Liver (tissue), 7 donors: ENCODE measurements at regions not wholly inside any gene's neighbourhood (a gene's known extent, or its start where the extent isn't known, plus 50 kb on each side); places are given as distances from the start of the nearest gene placed in this dataset.

Experiments used
- DNase-seq: peaks from one replicate; pipeline ENCODE4 v3.0.0-alpha.2; 2017; ENCODE audit warnings: low spot score
- H3K27ac ChIP-seq, 2 donors: one replicate each; pipeline ENCODE4 v1.7.0; 2013; ENCODE audit warnings: inconsistent platforms in 2 of 2, low read length in 2 of 2, control low read depth in 1 of 2, low read depth in 1 of 2, mild to moderate bottlenecking in 1 of 2
- H3K27me3 ChIP-seq, 4 donors: one replicate each; pipeline versions ENCODE4 v1.6.1 to v1.7.0; 2013; ENCODE audit warnings: low read length in 3 of 4, inconsistent platforms in 1 of 4, mild to moderate bottlenecking in 1 of 4, moderate library complexity in 1 of 4; ENCODE audit not compliant: control insufficient read depth in 4 of 4, insufficient read depth in 4 of 4
- H3K36me3 ChIP-seq, 4 donors: one replicate each; pipeline versions ENCODE4 v1.6.1 to v1.7.0; 2013; ENCODE audit warnings: low read length in 3 of 4, mild to moderate bottlenecking in 3 of 4, low read depth in 1 of 4, moderate library complexity in 1 of 4; ENCODE audit not compliant: control insufficient read depth in 4 of 4, insufficient read depth in 3 of 4
- H3K4me1 ChIP-seq, 4 donors: one replicate each; pipeline versions ENCODE4 v1.6.1 to v1.7.0; 2013; ENCODE audit warnings: low read length in 3 of 4, mild to moderate bottlenecking in 3 of 4, moderate library complexity in 1 of 4; ENCODE audit not compliant: control insufficient read depth in 4 of 4, insufficient read depth in 4 of 4
- H3K4me3 ChIP-seq, 3 donors: one replicate each; pipeline versions ENCODE4 v1.6.1 to v1.7.0; 2013; ENCODE audit warnings: low read length in 3 of 3, control low read depth in 1 of 3, low read depth in 1 of 3, mild to moderate bottlenecking in 1 of 3
- H3K9ac ChIP-seq, 2 donors: one replicate each; pipeline ENCODE4 v1.7.0; 2013; ENCODE audit warnings: low read length in 2 of 2, mild to moderate bottlenecking in 2 of 2, moderate library complexity in 2 of 2, control low read depth in 1 of 2, low read depth in 1 of 2
- H3K9me3 ChIP-seq, 4 donors: one replicate each; pipeline versions ENCODE4 v1.6.1 to v1.7.0; 2013; ENCODE audit warnings: low read length in 3 of 4; ENCODE audit not compliant: control insufficient read depth in 4 of 4
- EGR1 ChIP-seq, 2 donors: IDR thresholded peaks; 2 replicates each; pipeline ENCODE4 v1.6.1; 2016 to 2018; ENCODE audit warnings: antibody characterized with exemption in 2 of 2, low read depth in 2 of 2
- FOXA1 ChIP-seq: IDR thresholded peaks from 2 replicates; pipeline ENCODE4 v1.6.1; 2016; ENCODE audit warnings: antibody characterized with exemption
- FOXA2 ChIP-seq: IDR thresholded peaks from 2 replicates; pipeline ENCODE4 v1.6.1; 2016; ENCODE audit warnings: antibody characterized with exemption
- GABPA ChIP-seq, 2 donors: IDR thresholded peaks in 1 of 2; conservative IDR thresholded peaks in 1 of 2; 2 replicates each; pipeline ENCODE4 v1.6.1; 2016; ENCODE audit warnings: antibody characterized with exemption in 2 of 2, mild to moderate bottlenecking in 1 of 2, moderate library complexity in 1 of 2
- HNF4A ChIP-seq, 2 donors: conservative IDR thresholded peaks; 2 replicates each; pipeline ENCODE4 v1.6.1; 2016; ENCODE audit warnings: antibody characterized with exemption in 2 of 2, mild to moderate bottlenecking in 2 of 2
- HNF4G ChIP-seq: IDR thresholded peaks from 2 replicates; pipeline ENCODE4 v1.6.1; 2016; ENCODE audit warnings: antibody characterized with exemption
- JUND ChIP-seq, 2 donors: IDR thresholded peaks; 2 replicates each; pipeline ENCODE4 v1.6.1; 2016; ENCODE audit warnings: antibody characterized with exemption in 2 of 2
- MAX ChIP-seq: IDR thresholded peaks from 2 replicates; pipeline ENCODE4 v1.6.1; 2016; ENCODE audit warnings: antibody characterized with exemption
- NR2F2 ChIP-seq: IDR thresholded peaks from 2 replicates; pipeline ENCODE4 v1.6.1; 2016; ENCODE audit warnings: antibody characterized with exemption
- RAD21 ChIP-seq, 2 donors: IDR thresholded peaks; 2 replicates each; pipeline ENCODE4 v1.6.1; 2016; ENCODE audit warnings: antibody characterized with exemption in 2 of 2, mild to moderate bottlenecking in 2 of 2
- RXRA ChIP-seq, 2 donors: IDR thresholded peaks; 2 replicates each; pipeline ENCODE4 v1.6.1; 2017 to 2018; ENCODE audit warnings: antibody characterized with exemption in 2 of 2, mild to moderate bottlenecking in 1 of 2
- SP1 ChIP-seq: IDR thresholded peaks from 2 replicates; pipeline ENCODE4 v1.6.1; 2018; ENCODE audit warnings: antibody characterized with exemption, mild to moderate bottlenecking
- TAF1 ChIP-seq: conservative IDR thresholded peaks from 2 replicates; pipeline ENCODE4 v1.6.1; 2016; ENCODE audit warnings: antibody characterized with exemption, mild to moderate bottlenecking
- YY1 ChIP-seq: IDR thresholded peaks from 2 replicates; pipeline ENCODE4 v1.6.1; 2016; ENCODE audit warnings: antibody characterized with exemption, mild to moderate bottlenecking
- ZBTB33 ChIP-seq: IDR thresholded peaks from 2 replicates; pipeline ENCODE4 v1.6.1; 2016; ENCODE audit warnings: antibody characterized with exemption
- WGBS: extraction: QIAGEN DNeasy Blood & Tissue Kit; methylation state at CpG from one replicate; pipeline ENCODE4 v1.1.7; 2013; 5-methylcytosine and 5-hydroxymethylcytosine counted together
- TF ChIP-seq, protein P1 (sequence below): IDR thresholded peaks from 2 replicates; pipeline ENCODE4 v1.6.1; 2016; ENCODE audit warnings: antibody characterized with exemption, mild to moderate bottlenecking
- TF ChIP-seq, protein P2 (sequence below): IDR thresholded peaks from 2 replicates; pipeline ENCODE4 v1.6.1; 2016; ENCODE audit warnings: antibody characterized with exemption
- donor health status: healthy.
- donor health status: healthy.
- donor health status: healthy.
- donor health status: healthy.

DNA sequence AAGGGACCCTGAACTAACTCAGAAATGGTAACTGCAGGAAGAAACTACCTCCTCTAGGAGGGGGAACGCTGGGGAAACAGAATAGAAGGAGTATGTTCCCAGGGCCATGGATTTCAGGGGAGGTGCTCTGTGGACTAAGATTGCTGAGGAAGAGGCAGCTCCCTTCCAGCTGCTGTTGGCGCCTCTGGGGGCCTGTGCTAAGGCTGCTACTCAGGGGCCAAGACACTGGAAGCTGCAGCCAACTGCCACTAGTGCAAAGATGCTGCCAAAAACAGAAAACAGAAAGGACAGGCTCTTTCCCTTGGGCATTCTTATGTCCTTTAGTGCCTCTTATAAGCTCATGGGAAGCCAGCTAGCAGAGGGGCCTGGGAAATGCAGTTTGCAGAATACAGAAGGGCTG is 58.0 kb upstream of the SGIP1 start (continued):
- TF ChIP-seq, protein P1, sequence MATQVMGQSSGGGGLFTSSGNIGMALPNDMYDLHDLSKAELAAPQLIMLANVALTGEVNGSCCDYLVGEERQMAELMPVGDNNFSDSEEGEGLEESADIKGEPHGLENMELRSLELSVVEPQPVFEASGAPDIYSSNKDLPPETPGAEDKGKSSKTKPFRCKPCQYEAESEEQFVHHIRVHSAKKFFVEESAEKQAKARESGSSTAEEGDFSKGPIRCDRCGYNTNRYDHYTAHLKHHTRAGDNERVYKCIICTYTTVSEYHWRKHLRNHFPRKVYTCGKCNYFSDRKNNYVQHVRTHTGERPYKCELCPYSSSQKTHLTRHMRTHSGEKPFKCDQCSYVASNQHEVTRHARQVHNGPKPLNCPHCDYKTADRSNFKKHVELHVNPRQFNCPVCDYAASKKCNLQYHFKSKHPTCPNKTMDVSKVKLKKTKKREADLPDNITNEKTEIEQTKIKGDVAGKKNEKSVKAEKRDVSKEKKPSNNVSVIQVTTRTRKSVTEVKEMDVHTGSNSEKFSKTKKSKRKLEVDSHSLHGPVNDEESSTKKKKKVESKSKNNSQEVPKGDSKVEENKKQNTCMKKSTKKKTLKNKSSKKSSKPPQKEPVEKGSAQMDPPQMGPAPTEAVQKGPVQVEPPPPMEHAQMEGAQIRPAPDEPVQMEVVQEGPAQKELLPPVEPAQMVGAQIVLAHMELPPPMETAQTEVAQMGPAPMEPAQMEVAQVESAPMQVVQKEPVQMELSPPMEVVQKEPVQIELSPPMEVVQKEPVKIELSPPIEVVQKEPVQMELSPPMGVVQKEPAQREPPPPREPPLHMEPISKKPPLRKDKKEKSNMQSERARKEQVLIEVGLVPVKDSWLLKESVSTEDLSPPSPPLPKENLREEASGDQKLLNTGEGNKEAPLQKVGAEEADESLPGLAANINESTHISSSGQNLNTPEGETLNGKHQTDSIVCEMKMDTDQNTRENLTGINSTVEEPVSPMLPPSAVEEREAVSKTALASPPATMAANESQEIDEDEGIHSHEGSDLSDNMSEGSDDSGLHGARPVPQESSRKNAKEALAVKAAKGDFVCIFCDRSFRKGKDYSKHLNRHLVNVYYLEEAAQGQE = no peak
- no peak for TF ChIP-seq TAF1
- no peak for TF ChIP-seq RAD21 (IDR thresholded peaks at IDR 0.05)
- TF ChIP-seq, protein P2, sequence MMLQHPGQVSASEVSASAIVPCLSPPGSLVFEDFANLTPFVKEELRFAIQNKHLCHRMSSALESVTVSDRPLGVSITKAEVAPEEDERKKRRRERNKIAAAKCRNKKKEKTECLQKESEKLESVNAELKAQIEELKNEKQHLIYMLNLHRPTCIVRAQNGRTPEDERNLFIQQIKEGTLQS = no peak
- TF ChIP-seq RXRA (IDR thresholded peaks at IDR 0.05) = no peak
- TF ChIP-seq HNF4G = no peak
- no peak for TF ChIP-seq NR2F2
- TF ChIP-seq FOXA1 = no peak
- TF ChIP-seq ZBTB33 = no peak
- TF ChIP-seq FOXA2 = no peak
- TF ChIP-seq GABPA (IDR thresholded peaks at IDR 0.05 in 1 of 2, conservative IDR thresholded peaks at IDR 0.05 in 1 of 2) = no peak

DNA sequence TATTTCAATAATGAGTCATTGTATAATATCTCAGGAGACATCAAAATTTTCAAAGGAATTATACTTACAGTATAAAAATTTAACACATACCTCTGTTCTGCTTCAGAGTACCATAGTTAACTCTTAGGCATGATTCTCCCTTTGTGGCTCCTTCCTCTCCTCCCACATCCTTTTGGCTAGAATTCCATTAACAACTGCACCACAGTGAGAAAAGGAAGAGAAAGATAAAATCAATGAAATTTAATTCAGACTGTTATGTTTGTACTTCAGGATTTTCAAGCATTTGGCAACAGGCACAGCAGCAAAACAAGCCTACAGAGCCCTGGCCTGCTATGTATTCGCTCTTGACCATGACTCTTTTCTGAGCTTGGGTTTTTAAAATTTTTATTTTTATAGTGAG is 57.2 kb upstream of the SGIP1 start:
- Histone ChIP-seq H3K27me3 (peaks cover 0 to 3% (median 0%) of the 10 kb centered on the region in 4 donors), H3K9ac (no peak overlapping the region), H3K36me3 (no peaks in the 10 kb centered on the region), H3K9me3 (no peaks in the 10 kb centered on the region), H3K4me1 (no peaks in the 10 kb centered on the region), H3K27ac (no peak overlapping the region), H3K4me3 (no peak overlapping the region)
- no peak for TF ChIP-seq HNF4A (conservative IDR thresholded peaks at IDR 0.05)
- TF ChIP-seq, protein P1 = no peak
- TF ChIP-seq SP1 = no peak
- no peak for TF ChIP-seq FOXA1
- no peak for TF ChIP-seq EGR1 (IDR thresholded peaks at IDR 0.05; ENCODE audit: low read depth in 2 of 2)
- TF ChIP-seq MAX = no peak
- TF ChIP-seq ZBTB33 = no peak
- no peak for TF ChIP-seq RAD21 (IDR thresholded peaks at IDR 0.05)
- no peak for TF ChIP-seq RXRA (IDR thresholded peaks at IDR 0.05)
- no peak for TF ChIP-seq HNF4G
- no peak for TF ChIP-seq GABPA (IDR thresholded peaks at IDR 0.05 in 1 of 2, conservative IDR thresholded peaks at IDR 0.05 in 1 of 2)
- TF ChIP-seq YY1 = no peak
- no peak for TF ChIP-seq FOXA2
- TF ChIP-seq TAF1 = no peak
- TF ChIP-seq, protein P2 = no peak
- no peak for TF ChIP-seq JUND (IDR thresholded peaks at IDR 0.05)
- no peak for DNase-seq
- WGBS = 96% methylated on average over 1 of the region's 1 CpG
